Testis (tissue), 2 donors: ENCODE measurements at regions not wholly inside any gene's neighbourhood (a gene's known extent, or its start where the extent isn't known, plus 50 kb on each side); places are given as distances from the start of the nearest gene placed in this dataset.

Experiments used
- DNase-seq: peaks from one replicate; pipeline ENCODE4 v3.0.0-alpha.2; 2019
- H3K27ac ChIP-seq, 2 donors: fragments of 200-600 bp; sonication (generic); one replicate each; pipeline ENCODE4 v1.5.1; 2019
- H3K27me3 ChIP-seq: fragments of 200-600 bp; sonication (generic); one replicate; pipeline ENCODE4 v1.5.1; 2019
- H3K36me3 ChIP-seq: fragments of 200-600 bp; sonication (generic); one replicate; pipeline ENCODE4 v1.5.1; 2017; ENCODE audit warnings: low read depth; ENCODE audit errors: missing control alignments
- H3K4me1 ChIP-seq: fragments of 200-600 bp; sonication (generic); one replicate; pipeline ENCODE4 v1.5.1; 2019
- H3K4me3 ChIP-seq, 2 donors: fragments of 200-600 bp; sonication (generic); one replicate each; pipeline ENCODE4 v1.5.1; 2017 to 2019
- H3K9me3 ChIP-seq: fragments of 200-600 bp; sonication (generic); one replicate; pipeline ENCODE4 v1.5.1; 2017
- CTCF ChIP-seq, 3 experiments: fragments of 450-650 bp in 2 of 3; fragments of 200-600 bp in 1 of 3; sonication (generic) in 1 of 3; IDR thresholded peaks; one replicate each; pipeline ENCODE4 v1.5.1; 2016 to 2019; ENCODE audit warnings: antibody characterized with exemption in 3 of 3, mild to moderate bottlenecking in 2 of 3, moderate library complexity in 1 of 3
- POLR2A ChIP-seq: fragments of 450-650 bp; IDR thresholded peaks from one replicate; pipeline ENCODE4 v1.6.1; 2017; ENCODE audit warnings: antibody characterized with exemption, mild to moderate bottlenecking, moderate library complexity
- WGBS, 2 donors: methylation state at CpG; one replicate each; pipeline ENCODE4 v1.1.5; 2018; 5-methylcytosine and 5-hydroxymethylcytosine counted together
- intact Hi-C: fragments of 100-400 bp; cut with DNase I; formaldehyde crosslinking; loops from one replicate; pipeline ENCODE4 v1.15.1; 2023; ENCODE audit warnings: low total_unique reads

GRCh38 chr2:138418453-138418852, 83.1 kb upstream of the SPOPL start:
- H3K4me3 ChIP-seq, result no peak overlapping the region
- no peaks in the 10 kb centered on the region for H3K36me3 ChIP-seq
- H3K27ac ChIP-seq, result no peak overlapping the region
- H3K9me3 ChIP-seq, result no peaks in the 10 kb centered on the region
- WGBS, 2 donors, result 93 to 96% methylated on average over 2 of the region's 2 CpGs
- intact Hi-C loops, result no loop called here
- DNase-seq, result no peak
- no peaks in the 10 kb centered on the region for H3K4me1 ChIP-seq
- TF ChIP-seq CTCF (IDR thresholded peaks at IDR 0.05) (no peak), POLR2A (no peak)
- H3K27me3 ChIP-seq, result no peaks in the 10 kb centered on the region

- TF ChIP-seq CTCF (IDR thresholded peaks at IDR 0.05), result no peak
- no peak for TF ChIP-seq POLR2A
- Histone ChIP-seq H3K9me3 (no peaks in the 10 kb centered on the region), H3K36me3 (no peaks in the 10 kb centered on the region), H3K4me1 (no peaks in the 10 kb centered on the region), H3K27ac (no peak overlapping the region), H3K4me3 (no peak overlapping the region), H3K27me3 (no peaks in the 10 kb centered on the region)
- intact Hi-C loops, result no loop called here
- WGBS, 2 donors, result 78 to 88% methylated on average over 3 of the region's 3 CpGs
- DNase-seq, result no peak
Measured at GRCh38 chr2:138421315-138421970, 80.1 kb upstream of the SPOPL start.

GRCh38 chr2:138421971-138422335, 79.6 kb upstream of the SPOPL start:
- Histone ChIP-seq H3K4me3 (no peak overlapping the region), H3K9me3 (no peaks in the 10 kb centered on the region), H3K27ac (no peak overlapping the region), H3K36me3 (no peaks in the 10 kb centered on the region), H3K4me1 (no peaks in the 10 kb centered on the region), H3K27me3 (no peaks in the 10 kb centered on the region)
- no peak for DNase-seq
- TF ChIP-seq CTCF (IDR thresholded peaks at IDR 0.05), result no peak
- no peak for TF ChIP-seq POLR2A
- intact Hi-C loops, result no loop called here

- intact Hi-C loops, result no loop called here
- 91 to 93% methylated on average over 2 of the region's 2 CpGs for WGBS, 2 donors
- Histone ChIP-seq H3K4me1 (no peaks in the 10 kb centered on the region), H3K36me3 (no peaks in the 10 kb centered on the region), H3K9me3 (no peaks in the 10 kb centered on the region), H3K27me3 (no peaks in the 10 kb centered on the region), H3K27ac (no peak overlapping the region), H3K4me3 (no peak overlapping the region)
- no peak for DNase-seq
- TF ChIP-seq POLR2A (no peak), CTCF (IDR thresholded peaks at IDR 0.05) (no peak)
Measured at GRCh38 chr2:138423198-138423597, 78.4 kb upstream of the SPOPL start.

- DNase-seq, result no peak
- Histone ChIP-seq H3K27me3 (no peaks in the 10 kb centered on the region), H3K4me1 (no peaks in the 10 kb centered on the region), H3K9me3 (no peaks in the 10 kb centered on the region), H3K27ac (no peak overlapping the region), H3K36me3 (no peaks in the 10 kb centered on the region), H3K4me3 (no peak overlapping the region)
- TF ChIP-seq CTCF (IDR thresholded peaks at IDR 0.05) (no peak), POLR2A (no peak)
- 87 to 96% methylated on average over 1 of the region's 1 CpG for WGBS, 2 donors
- intact Hi-C loops, result no loop called here
Measured at GRCh38 chr2:138423745-138424144, 77.8 kb upstream of the SPOPL start.
